ENCODE measurements at regions not wholly inside any gene's neighbourhood (a gene's known extent, or its start where the extent isn't known, plus 50 kb on each side); places are given as distances from the start of the nearest gene placed in this dataset.

DNA sequence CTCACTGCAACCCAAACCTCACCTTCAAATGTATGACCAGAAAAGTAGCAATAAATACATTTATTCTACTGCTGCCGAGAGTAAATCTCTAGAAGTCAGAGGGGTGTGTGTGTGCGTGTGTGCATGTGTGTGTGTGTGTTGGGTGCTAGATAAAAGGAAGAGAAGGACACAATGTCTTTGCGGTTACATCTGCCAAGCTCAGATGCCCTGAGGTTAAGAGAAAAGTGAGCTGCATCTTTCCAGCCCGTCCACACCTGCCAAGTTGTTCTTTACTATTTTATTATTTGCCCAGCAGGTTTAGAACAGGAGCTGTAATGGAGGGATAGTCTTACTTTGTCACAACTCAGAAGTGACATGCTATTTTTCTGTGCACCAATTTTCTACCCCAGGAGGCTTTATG is 54.5 kb upstream of the ANKFN1 start:
- DNase-seq = no peak

DNA sequence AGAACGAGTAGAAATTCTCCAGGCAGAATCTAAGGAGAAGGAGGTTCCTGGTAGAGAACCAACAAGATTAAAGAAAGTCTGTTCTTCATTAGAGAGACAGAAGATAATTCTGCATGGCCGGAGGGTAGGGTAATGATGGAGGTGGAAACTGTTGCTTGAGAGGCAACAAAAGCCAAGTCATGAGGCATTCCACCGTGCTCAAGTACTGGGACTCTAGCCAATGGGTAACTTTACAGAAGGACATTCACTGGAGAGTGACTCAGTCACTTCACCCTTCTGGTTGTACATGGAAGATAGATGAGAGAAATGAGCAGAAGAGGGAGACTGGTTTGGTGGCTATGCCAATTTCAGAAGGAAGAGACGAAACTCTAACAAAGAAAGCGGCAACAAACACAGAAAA is 53.6 kb upstream of the ANKFN1 start:
- peak; percentile 6 for DNase-seq
